CD4-positive, alpha-beta T cell treated with Interleukin-4 for 1 hour (primary cell): ENCODE measurements at regions not wholly inside any gene's neighbourhood (a gene's known extent, or its start where the extent isn't known, plus 50 kb on each side); places are given as distances from the start of the nearest gene placed in this dataset.
"Not testable (repeated sequence)": the region's sequence is repeated elsewhere in the genome, so short reads cannot be mapped to it uniquely, and the experiment has no call there.

Experiments
- DNase-seq, 2 donors: peaks; one replicate each; pipeline ENCODE4 v3.0.0-alpha.2; 2020 to 2022

- DNase-seq, result no peak
These were observed 323.4 kb upstream of the RBMS1 start for GRCh38 chr2:160816916-160817499.

DNA sequence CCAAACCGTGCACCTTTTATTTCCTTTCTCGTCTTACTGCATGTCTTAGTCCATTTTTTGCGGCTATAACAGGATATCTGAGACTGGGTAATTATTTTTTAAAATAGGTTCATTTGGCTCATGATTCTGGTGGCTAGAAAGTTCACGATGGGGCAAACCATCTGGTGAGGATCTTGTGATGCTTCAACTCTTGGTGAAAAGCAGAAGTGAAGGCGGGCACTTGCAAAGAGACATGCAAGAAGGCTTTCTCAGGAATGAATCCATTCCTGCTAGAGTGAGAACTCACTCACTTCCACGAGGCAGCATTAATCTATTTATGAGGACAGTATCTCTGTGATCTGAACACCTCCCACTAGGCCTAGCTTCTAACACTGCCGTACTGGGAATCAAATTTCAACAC, 327.1 kb upstream of the RBMS1 start:
- DNase-seq, result no peak

DNA sequence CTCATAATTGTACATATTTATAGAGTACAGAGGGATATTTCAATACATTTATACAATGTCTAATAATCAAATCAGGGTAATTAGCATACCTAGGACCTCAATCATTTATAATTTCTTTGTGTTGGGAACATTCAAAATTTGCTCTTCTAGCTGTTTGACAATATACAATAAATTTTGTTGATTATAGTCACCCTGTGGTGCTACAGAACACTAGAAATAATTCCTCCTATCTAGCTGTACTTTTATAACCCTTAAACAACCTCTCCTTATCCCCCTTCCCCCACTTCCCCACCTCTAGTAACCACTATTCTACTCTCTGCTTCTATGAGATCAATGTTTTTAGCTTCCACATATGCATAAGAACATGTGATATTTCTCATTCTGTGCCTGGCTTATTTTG, 328.4 kb upstream of the RBMS1 start:
- DNase-seq, result no peak

- DNase-seq, result no peak
These were observed 331.8 kb upstream of the RBMS1 start for GRCh38 chr2:160825433-160825832.

- no peak for DNase-seq
These were observed 332.9 kb upstream of the RBMS1 start for GRCh38 chr2:160826496-160826895.

DNA sequence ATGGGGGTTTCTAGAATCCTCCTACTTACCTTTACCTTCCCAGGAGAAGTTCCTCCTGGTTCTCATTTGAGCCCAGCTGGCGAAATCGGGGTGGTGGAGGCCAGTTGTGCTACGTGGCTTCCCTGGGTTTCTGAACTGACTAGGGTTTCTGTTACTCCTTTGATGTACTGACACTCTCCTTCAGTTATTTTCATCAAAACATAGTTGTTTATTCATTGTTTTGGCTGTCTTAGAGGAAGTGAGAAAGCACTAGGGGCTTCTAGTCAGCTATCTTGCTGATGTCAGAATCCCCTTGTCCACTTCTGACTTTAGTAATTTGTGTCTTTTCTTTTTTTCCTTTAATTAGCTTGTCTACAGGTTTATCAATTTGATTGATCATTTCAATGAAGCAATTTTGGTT, 332.2 kb upstream of the TANK start:
- DNase-seq, result no peak

GRCh38 chr2:160832381-160832780, 327.8 kb upstream of the TANK start:
- DNase-seq, result not testable (repeated sequence)

- no peak for DNase-seq
These were observed 325.1 kb upstream of the TANK start for GRCh38 chr2:160835166-160835565.

DNA sequence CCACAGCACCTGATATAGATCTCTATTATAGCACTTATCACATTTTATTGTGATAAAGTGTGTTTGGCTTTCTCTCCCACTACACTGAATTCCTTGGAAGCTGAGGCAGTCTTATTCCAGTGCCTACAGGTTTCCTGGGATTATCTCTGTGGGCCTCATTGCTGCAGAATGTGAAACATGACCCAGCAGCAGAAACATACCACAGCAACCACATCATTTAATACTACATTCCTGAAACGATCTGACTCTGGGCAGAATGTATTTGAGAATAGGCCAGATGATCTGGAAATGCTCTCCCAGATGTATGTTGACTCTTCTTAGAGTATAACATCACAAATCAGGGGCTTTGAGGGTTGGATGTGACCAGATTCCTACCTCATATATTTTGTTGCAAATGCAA, 323.5 kb upstream of the TANK start:
- no peak for DNase-seq

GRCh38 chr2:160837416-160837815, 322.8 kb upstream of the TANK start:
- DNase-seq, result no peak

- no peak for DNase-seq
These were observed 322.1 kb upstream of the TANK start for GRCh38 chr2:160838147-160838546.

DNA sequence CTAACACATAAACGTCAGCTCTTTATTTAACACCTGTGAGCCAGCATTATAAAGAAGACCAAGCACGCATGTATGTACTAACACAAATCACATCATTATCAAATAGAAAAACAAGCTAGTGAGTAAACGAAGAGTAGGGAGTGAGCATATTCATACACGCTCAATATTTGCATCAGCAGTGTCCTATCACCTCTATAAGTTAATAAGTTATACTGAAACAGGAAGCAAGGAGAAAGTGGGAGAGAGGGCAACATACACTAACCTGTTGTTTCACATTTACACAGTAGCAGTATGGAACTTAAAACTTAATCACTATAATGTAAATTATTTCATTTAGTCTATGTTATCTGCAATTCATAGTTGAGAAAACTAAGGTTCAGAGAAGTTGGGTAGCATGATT, 321.5 kb upstream of the TANK start:
- DNase-seq, result no peak

GRCh38 chr2:160842286-160842685, 317.9 kb upstream of the TANK start:
- no peak for DNase-seq

DNA sequence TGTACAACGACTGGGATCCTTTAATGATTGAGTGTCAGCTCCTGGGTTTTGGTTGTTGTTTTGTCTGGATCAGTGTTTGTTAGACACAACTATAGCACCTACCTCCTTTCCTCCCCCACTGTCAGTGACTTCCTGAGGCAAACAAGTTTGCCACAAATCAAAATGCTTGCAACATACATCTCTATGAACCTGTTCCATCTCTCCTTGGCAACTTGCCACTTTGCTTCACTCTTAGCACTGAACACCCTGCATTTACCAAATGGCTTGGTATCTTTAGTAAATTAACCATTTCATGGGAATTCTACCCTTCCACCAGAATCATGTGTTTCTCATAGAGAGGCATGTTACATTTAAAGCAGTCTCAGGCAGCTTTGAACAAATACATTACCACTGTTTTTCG, 301.1 kb upstream of the TANK start:
- DNase-seq, result no peak

GRCh38 chr2:160862226-160862625, 298.0 kb upstream of the TANK start:
- no peak for DNase-seq

- no peak for DNase-seq
These were observed 291.3 kb upstream of the TANK start for GRCh38 chr2:160868891-160869290.

DNA sequence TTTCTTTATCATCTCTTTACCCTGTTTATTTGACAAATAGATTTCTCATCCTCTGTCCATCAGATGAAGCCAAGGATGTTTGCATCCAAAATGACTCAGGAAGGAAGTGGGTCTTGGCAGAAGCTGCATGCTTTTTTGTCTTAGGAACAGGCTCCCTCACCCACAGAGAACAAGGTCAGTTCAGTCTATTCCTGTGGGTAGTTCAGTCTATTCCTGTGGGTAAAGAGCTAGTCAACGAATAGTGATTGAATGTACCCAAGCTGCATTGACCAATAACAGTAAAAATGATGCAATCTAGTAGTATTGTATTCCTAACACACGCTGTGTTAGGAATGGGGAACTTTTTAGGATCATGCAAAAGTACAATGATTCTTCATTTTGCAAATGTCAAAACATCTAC, 290.8 kb upstream of the TANK start:
- no peak for DNase-seq

DNA sequence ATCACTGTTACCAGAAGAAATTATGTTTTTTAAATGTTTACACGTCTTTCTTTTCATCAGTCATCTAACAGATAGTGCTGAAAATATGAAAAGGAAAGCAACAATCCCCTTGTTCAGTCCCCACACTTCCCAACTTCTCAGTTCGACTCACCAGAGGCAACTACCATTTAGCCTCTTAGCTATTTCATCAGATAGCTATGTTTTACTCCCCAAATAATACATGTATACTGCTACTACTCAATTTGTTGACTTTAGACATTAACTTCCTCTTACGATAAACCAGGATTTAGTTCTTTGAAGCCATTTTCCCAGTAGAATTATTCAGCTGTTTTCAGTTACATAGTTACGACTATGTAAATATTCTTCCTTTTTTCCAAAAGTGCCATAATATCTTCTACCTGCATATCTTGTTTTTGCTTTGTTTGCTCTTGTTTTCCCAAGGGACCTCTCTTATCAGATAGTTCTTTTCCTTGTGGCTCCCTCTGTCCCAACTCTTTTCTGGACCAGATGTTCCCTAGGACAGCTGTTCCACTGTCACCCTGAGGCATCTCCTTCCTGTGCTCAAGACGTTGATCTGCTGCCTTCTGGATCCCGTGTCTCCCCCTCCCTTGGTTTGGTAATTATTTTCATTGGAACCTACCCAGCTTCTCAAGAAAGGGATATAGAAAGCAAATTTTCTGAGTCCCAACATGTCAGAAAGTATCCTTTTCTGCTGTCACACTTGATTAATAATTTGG, 289.3 kb upstream of the TANK start:
- DNase-seq, result no peak

DNA sequence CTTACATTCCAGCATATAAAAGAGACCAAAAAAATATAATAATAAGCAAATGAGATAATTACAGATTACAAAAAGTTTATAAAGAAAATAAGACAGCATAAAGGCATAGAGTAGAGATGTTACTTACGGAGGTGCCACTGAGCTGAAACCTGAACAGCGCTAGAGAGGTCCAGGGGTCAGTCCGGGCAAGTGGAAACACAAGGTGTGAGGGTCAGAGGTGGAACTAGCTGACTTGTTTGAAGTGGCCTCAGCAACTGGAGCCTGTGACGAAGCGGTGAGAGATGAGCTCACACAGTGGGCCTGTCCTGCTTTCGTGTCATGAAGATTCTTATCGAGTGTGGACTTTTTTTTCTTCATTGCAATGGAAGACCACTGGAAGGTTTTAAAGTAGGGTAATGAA, 288.3 kb upstream of the TANK start:
- DNase-seq, result no peak

GRCh38 chr2:160876029-160876428, 284.2 kb upstream of the TANK start:
- no peak for DNase-seq

GRCh38 chr2:160876765-160877164, 283.5 kb upstream of the TANK start:
- no peak for DNase-seq

- DNase-seq, result no peak
These were observed 281.6 kb upstream of the TANK start for GRCh38 chr2:160878618-160879017.

DNA sequence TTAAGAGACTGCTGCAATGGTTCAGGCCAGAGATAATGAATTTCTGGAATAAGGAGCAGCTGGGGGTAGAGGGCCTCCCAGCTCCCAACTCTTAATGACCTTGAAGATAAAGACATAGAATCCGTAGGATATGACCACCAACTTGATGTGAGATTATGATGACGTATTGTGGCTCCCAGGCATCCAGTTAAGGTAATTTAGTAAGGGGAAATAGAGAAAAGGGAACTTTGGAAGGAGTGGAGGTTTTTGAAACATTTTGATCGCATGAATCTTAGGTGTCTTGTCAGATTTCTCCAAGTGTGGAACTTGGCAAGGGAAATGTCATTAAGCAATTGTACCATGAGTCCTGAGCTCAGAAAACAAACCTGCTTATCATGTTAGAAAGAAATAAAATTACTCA, 277.3 kb upstream of the TANK start:
- DNase-seq, result no peak

DNA sequence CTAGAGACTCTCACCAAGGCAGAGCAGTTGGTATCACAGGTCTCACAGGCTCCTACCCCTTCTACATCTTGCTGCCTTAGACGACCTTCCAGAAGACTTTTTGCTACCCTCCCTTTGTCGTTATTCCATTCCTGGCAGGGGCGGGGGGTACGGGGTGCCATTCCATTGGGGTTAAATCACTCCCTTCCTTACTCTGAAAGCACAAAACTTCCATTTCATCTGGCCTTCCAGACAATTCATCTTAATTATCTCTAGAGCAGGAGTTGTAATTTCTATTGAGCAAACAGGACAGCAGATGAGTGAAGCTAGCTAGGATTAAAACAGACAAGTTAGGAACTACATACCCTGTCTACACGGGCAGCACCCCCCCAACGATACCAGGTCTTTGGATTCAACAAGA, 276.2 kb upstream of the TANK start:
- no peak for DNase-seq
